Esophagus muscularis mucosa (tissue), 4 donors: ENCODE measurements at regions not wholly inside any gene's neighbourhood (a gene's known extent, or its start where the extent isn't known, plus 50 kb on each side); places are given as distances from the start of the nearest gene placed in this dataset.

ENCODE experiments used
- EP300 ChIP-seq: sonication (generic); formaldehyde crosslinking; IDR thresholded peaks from one replicate; pipeline ENCODE4 v1.6.1; 2017; ENCODE audit warnings: antibody characterized with exemption
- POLR2A ChIP-seq: fragments of 450-650 bp; IDR thresholded peaks from one replicate; pipeline ENCODE4 v1.6.1; 2017; ENCODE audit warnings: antibody characterized with exemption, moderate library complexity, mild to moderate bottlenecking, low read depth
- POLR2AphosphoS5 ChIP-seq, 2 donors: sonication (generic); formaldehyde crosslinking; IDR thresholded peaks; one replicate each; pipeline ENCODE4 v1.6.1; 2017; ENCODE audit warnings: antibody characterized with exemption in 2 of 2
- TF ChIP-seq, protein P1 (sequence below), 3 experiments: fragments of 200-600 bp in 2 of 3; fragments of 450-650 bp in 1 of 3; sonication (generic) in 2 of 3; IDR thresholded peaks; one replicate each; pipeline ENCODE4 v1.5.1; 2017 to 2019; ENCODE audit warnings: antibody characterized with exemption in 3 of 3, mild to moderate bottlenecking in 2 of 3, moderate library complexity in 1 of 3

DNA sequence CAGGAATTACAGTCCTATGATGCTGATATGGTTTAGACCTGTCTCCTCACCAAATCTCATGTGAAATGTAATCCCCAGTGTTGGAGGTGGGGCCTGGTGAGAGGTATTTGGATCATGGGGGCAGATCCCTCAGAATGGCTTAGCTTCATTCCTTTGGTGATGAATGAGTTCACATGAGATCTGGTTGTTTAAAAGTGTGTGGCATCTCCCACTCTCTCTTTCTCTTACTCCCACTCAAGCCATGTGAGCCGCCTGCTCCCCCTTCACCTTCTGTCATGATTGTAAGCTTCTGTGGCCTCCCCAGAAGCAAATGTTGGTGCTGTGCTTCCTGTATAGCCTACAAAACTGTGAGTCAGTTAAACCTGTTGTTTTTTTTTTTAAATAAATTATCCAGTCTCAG lies 89.4 kb upstream of the ARHGAP5 start:
- TF ChIP-seq, protein P1, sequence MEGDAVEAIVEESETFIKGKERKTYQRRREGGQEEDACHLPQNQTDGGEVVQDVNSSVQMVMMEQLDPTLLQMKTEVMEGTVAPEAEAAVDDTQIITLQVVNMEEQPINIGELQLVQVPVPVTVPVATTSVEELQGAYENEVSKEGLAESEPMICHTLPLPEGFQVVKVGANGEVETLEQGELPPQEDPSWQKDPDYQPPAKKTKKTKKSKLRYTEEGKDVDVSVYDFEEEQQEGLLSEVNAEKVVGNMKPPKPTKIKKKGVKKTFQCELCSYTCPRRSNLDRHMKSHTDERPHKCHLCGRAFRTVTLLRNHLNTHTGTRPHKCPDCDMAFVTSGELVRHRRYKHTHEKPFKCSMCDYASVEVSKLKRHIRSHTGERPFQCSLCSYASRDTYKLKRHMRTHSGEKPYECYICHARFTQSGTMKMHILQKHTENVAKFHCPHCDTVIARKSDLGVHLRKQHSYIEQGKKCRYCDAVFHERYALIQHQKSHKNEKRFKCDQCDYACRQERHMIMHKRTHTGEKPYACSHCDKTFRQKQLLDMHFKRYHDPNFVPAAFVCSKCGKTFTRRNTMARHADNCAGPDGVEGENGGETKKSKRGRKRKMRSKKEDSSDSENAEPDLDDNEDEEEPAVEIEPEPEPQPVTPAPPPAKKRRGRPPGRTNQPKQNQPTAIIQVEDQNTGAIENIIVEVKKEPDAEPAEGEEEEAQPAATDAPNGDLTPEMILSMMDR (IDR thresholded peaks at IDR 0.05) = no peak
- TF ChIP-seq EP300 = no peak
- TF ChIP-seq POLR2A = no peak
- no peak for TF ChIP-seq POLR2AphosphoS5 (IDR thresholded peaks at IDR 0.05)
